ENCODE measurements at regions not wholly inside any gene's neighbourhood (a gene's known extent, or its start where the extent isn't known, plus 50 kb on each side); places are given as distances from the start of the nearest gene placed in this dataset.
"Not testable (repeated sequence)": the region's sequence is repeated elsewhere in the genome, so short reads cannot be mapped to it uniquely, and the experiment has no call there.

GRCh38 chr1:221983444-221983843, 241.6 kb upstream of the DUSP10 start:
- H3K9me3 ChIP-seq (ENCODE audit: control insufficient read depth, insufficient read depth, low read length): no peaks in the 10 kb centered on the region
- H3K36me3 ChIP-seq (ENCODE audit: control insufficient read depth, low read length): no peaks in the 10 kb centered on the region
- no peaks in the 10 kb centered on the region for H3K79me2 ChIP-seq (ENCODE audit: control insufficient read depth, low read length)
- TF ChIP-seq CTCF (IDR thresholded peaks at IDR 0.05; ENCODE audit: low read depth, low read length, poor library complexity, severe bottlenecking) (no peak), EZH2phosphoT487 (IDR thresholded peaks at IDR 0.05; ENCODE audit: borderline replicate concordance, low read length) (no peak)
- H3K9me2 ChIP-seq (replicated peaks; ENCODE audit: control insufficient read depth, low read length): no peaks in the 10 kb centered on the region
- no peak overlapping the region for H3K4me3 ChIP-seq (ENCODE audit: low read length)
- H3K27ac ChIP-seq (ENCODE audit: low read depth, low read length): no peak overlapping the region
- H3K27me3 ChIP-seq (ENCODE audit: control insufficient read depth, low read length): no peaks in the 10 kb centered on the region
- no peak overlapping the region for H3K4me2 ChIP-seq (ENCODE audit: low read length)
- H3K4me1 ChIP-seq (ENCODE audit: control insufficient read depth, low read length): no peaks in the 10 kb centered on the region
- no peaks in the 10 kb centered on the region for H4K20me1 ChIP-seq (ENCODE audit: control insufficient read depth, insufficient read depth, low read depth, low read length)
- no peaks in the 10 kb centered on the region for H3F3A ChIP-seq (ENCODE audit: control insufficient read depth, insufficient read depth)

GRCh38 chr1:221981461-221981860, 239.6 kb upstream of the DUSP10 start:
- H3K9me2 ChIP-seq (replicated peaks; ENCODE audit: control insufficient read depth, low read length): no peaks in the 10 kb centered on the region
- H3K4me1 ChIP-seq (ENCODE audit: control insufficient read depth, low read length): no peaks in the 10 kb centered on the region
- H3K27me3 ChIP-seq (ENCODE audit: control insufficient read depth, low read length): no peaks in the 10 kb centered on the region
- no peaks in the 10 kb centered on the region for H3F3A ChIP-seq (ENCODE audit: control insufficient read depth, insufficient read depth)
- no peak overlapping the region for H3K4me2 ChIP-seq (ENCODE audit: low read length)
- H4K20me1 ChIP-seq (ENCODE audit: control insufficient read depth, insufficient read depth, low read depth, low read length): no peaks in the 10 kb centered on the region
- H3K9me3 ChIP-seq (ENCODE audit: control insufficient read depth, insufficient read depth, low read length): no peaks in the 10 kb centered on the region
- no peaks in the 10 kb centered on the region for H3K79me2 ChIP-seq (ENCODE audit: control insufficient read depth, low read length)
- no peaks in the 10 kb centered on the region for H3K36me3 ChIP-seq (ENCODE audit: control insufficient read depth, low read length)
- H3K4me3 ChIP-seq (ENCODE audit: low read length): no peak overlapping the region
- TF ChIP-seq EZH2phosphoT487 (IDR thresholded peaks at IDR 0.05; ENCODE audit: borderline replicate concordance, low read length): no peak
- TF ChIP-seq CTCF (IDR thresholded peaks at IDR 0.05; ENCODE audit: low read depth, low read length, poor library complexity, severe bottlenecking): no peak
- no peak overlapping the region for H3K27ac ChIP-seq (ENCODE audit: low read depth, low read length)

- Histone ChIP-seq H3K4me3 (ENCODE audit: low read length) (no peak overlapping the region), H3K9me3 (ENCODE audit: control insufficient read depth, insufficient read depth, low read length) (no peaks in the 10 kb centered on the region), H3K36me3 (ENCODE audit: control insufficient read depth, low read length) (no peaks in the 10 kb centered on the region), H3F3A (ENCODE audit: control insufficient read depth, insufficient read depth) (no peaks in the 10 kb centered on the region), H3K9me2 (replicated peaks; ENCODE audit: control insufficient read depth, low read length) (no peaks in the 10 kb centered on the region), H3K27me3 (ENCODE audit: control insufficient read depth, low read length) (no peaks in the 10 kb centered on the region), H3K4me2 (ENCODE audit: low read length) (no peak overlapping the region), H3K4me1 (ENCODE audit: control insufficient read depth, low read length) (no peaks in the 10 kb centered on the region), H4K20me1 (ENCODE audit: control insufficient read depth, insufficient read depth, low read depth, low read length) (no peaks in the 10 kb centered on the region), H3K27ac (ENCODE audit: low read depth, low read length) (no peak overlapping the region), H3K79me2 (ENCODE audit: control insufficient read depth, low read length) (no peaks in the 10 kb centered on the region)
- TF ChIP-seq EZH2phosphoT487 (IDR thresholded peaks at IDR 0.05; ENCODE audit: borderline replicate concordance, low read length) (no peak), CTCF (IDR thresholded peaks at IDR 0.05; ENCODE audit: low read depth, low read length, poor library complexity, severe bottlenecking) (no peak)
Observed at GRCh38 chr1:221979444-221980032, 237.6 kb upstream of the DUSP10 start.

- H3K79me2 ChIP-seq (ENCODE audit: control insufficient read depth, low read length); H3K36me3 ChIP-seq (ENCODE audit: control insufficient read depth, low read length); H3K9me2 ChIP-seq (replicated peaks; ENCODE audit: control insufficient read depth, low read length); H3K4me3 ChIP-seq (ENCODE audit: low read length); H3K9me3 ChIP-seq (ENCODE audit: control insufficient read depth, insufficient read depth, low read length); H3K4me2 ChIP-seq (ENCODE audit: low read length); H3K4me1 ChIP-seq (ENCODE audit: control insufficient read depth, low read length); H4K20me1 ChIP-seq (ENCODE audit: control insufficient read depth, insufficient read depth, low read depth, low read length); H3K27ac ChIP-seq (ENCODE audit: low read depth, low read length); H3K27me3 ChIP-seq (ENCODE audit: control insufficient read depth, low read length); H3F3A ChIP-seq (ENCODE audit: control insufficient read depth, insufficient read depth): not testable (repeated sequence)
Observed at GRCh38 chr1:221978631-221979334, 236.9 kb upstream of the DUSP10 start.

GRCh38 chr1:221973787-221974186, 231.9 kb upstream of the DUSP10 start:
- H3K4me2 ChIP-seq (ENCODE audit: low read length); H3K27me3 ChIP-seq (ENCODE audit: control insufficient read depth, low read length): not testable (repeated sequence)

More at GRCh38 chr1:221973787-221974186, 231.9 kb upstream of the DUSP10 start:
- H3F3A ChIP-seq (ENCODE audit: control insufficient read depth, insufficient read depth); H3K9me2 ChIP-seq (replicated peaks; ENCODE audit: control insufficient read depth, low read length); H3K36me3 ChIP-seq (ENCODE audit: control insufficient read depth, low read length); H3K79me2 ChIP-seq (ENCODE audit: control insufficient read depth, low read length); H3K4me1 ChIP-seq (ENCODE audit: control insufficient read depth, low read length); H3K9me3 ChIP-seq (ENCODE audit: control insufficient read depth, insufficient read depth, low read length); H4K20me1 ChIP-seq (ENCODE audit: control insufficient read depth, insufficient read depth, low read depth, low read length); H3K27ac ChIP-seq (ENCODE audit: low read depth, low read length); H3K4me3 ChIP-seq (ENCODE audit: low read length): not testable (repeated sequence)
